Ovary (tissue), 3 donors: ENCODE measurements at regions not wholly inside any gene's neighbourhood (a gene's known extent, or its start where the extent isn't known, plus 50 kb on each side); places are given as distances from the start of the nearest gene placed in this dataset.

Experiments
- CTCF ChIP-seq, 3 donors: fragments of 450-650 bp in 2 of 3; fragments of 200-600 bp in 1 of 3; IDR thresholded peaks; one replicate each; pipeline versions ENCODE4 v1.5.1 to v1.8.0; 2016 to 2022; ENCODE audit warnings: antibody characterized with exemption in 3 of 3, mild to moderate bottlenecking in 1 of 3
- EP300 ChIP-seq: sonication (generic); formaldehyde crosslinking; IDR thresholded peaks from one replicate; pipeline ENCODE4 v1.6.1; 2017; ENCODE audit warnings: antibody characterized with exemption
- POLR2A ChIP-seq: fragments of 450-650 bp; IDR thresholded peaks from one replicate; pipeline ENCODE4 v1.6.1; 2017; ENCODE audit warnings: antibody characterized with exemption, mild to moderate bottlenecking, moderate library complexity
- donor health status: DM: no; HTN: no; CAD: no.

- TF ChIP-seq EP300 (no peak), POLR2A (no peak), CTCF (IDR thresholded peaks at IDR 0.05) (no peak)
Measured at GRCh38 chr15:93188236-93188635, 99.2 kb upstream of the RGMA start.
